Activated effector memory CD4-positive, alpha-beta T cell treated with anti-CD3 and anti-CD28 coated beads, Interleukin-2, amount 50 U/mL, for 16 hours (primary cell): ENCODE measurements at regions not wholly inside any gene's neighbourhood (a gene's known extent, or its start where the extent isn't known, plus 50 kb on each side); places are given as distances from the start of the nearest gene placed in this dataset.

ENCODE experiments used
- DNase-seq: peaks from one replicate; pipeline ENCODE4 v3.0.0-alpha.2; 2020

GRCh38 chr5:58054018-58054417 lies 405.9 kb downstream of the PLK2 start:
- DNase-seq, result no peak

GRCh38 chr5:58048954-58049353 lies 410.9 kb downstream of the PLK2 start:
- DNase-seq, result no peak

- no peak for DNase-seq
These were observed 411.5 kb downstream of the PLK2 start for GRCh38 chr5:58048185-58048925.

GRCh38 chr5:58046371-58046770 lies 413.5 kb downstream of the PLK2 start:
- no peak for DNase-seq

GRCh38 chr5:58044166-58044565 lies 415.7 kb downstream of the PLK2 start:
- no peak for DNase-seq

- no peak for DNase-seq
These were observed 416.6 kb downstream of the PLK2 start for GRCh38 chr5:58043032-58043945.

GRCh38 chr5:58041884-58042283 lies 418.0 kb downstream of the PLK2 start:
- DNase-seq, result no peak

GRCh38 chr5:58040846-58041245 lies 419.0 kb downstream of the PLK2 start:
- DNase-seq, result no peak

GRCh38 chr5:58040044-58040443 lies 419.8 kb downstream of the PLK2 start:
- DNase-seq, result no peak

- no peak for DNase-seq
These were observed 422.0 kb downstream of the PLK2 start for GRCh38 chr5:58037899-58038298.

GRCh38 chr5:58025809-58026208 lies 434.1 kb downstream of the PLK2 start:
- DNase-seq, result no peak

- no peak for DNase-seq
These were observed 435.7 kb downstream of the PLK2 start for GRCh38 chr5:58024151-58024550.

GRCh38 chr5:58022055-58022454 lies 437.8 kb downstream of the PLK2 start:
- no peak for DNase-seq

- DNase-seq, result no peak
These were observed 438.4 kb downstream of the PLK2 start for GRCh38 chr5:58021466-58021865.

- DNase-seq, result no peak
These were observed 440.3 kb downstream of the PLK2 start for GRCh38 chr5:58019614-58020013.

GRCh38 chr5:58018016-58018415 lies 441.9 kb downstream of the PLK2 start:
- no peak for DNase-seq

- no peak for DNase-seq
These were observed 443.0 kb downstream of the PLK2 start for GRCh38 chr5:58016877-58017276.

GRCh38 chr5:58016358-58016757 lies 443.5 kb downstream of the PLK2 start:
- no peak for DNase-seq

GRCh38 chr5:58015175-58015574 lies 444.7 kb downstream of the PLK2 start:
- DNase-seq, result no peak

GRCh38 chr5:58013542-58014258 lies 446.2 kb downstream of the PLK2 start:
- DNase-seq, result no peak

GRCh38 chr5:58012801-58013315 lies 447.0 kb downstream of the PLK2 start:
- DNase-seq, result no peak

- no peak for DNase-seq
These were observed 447.8 kb downstream of the PLK2 start for GRCh38 chr5:58012102-58012501.

- no peak for DNase-seq
These were observed 448.6 kb downstream of the PLK2 start for GRCh38 chr5:58011301-58011700.
